ENCODE measurements at regions not wholly inside any gene's neighbourhood (a gene's known extent, or its start where the extent isn't known, plus 50 kb on each side); places are given as distances from the start of the nearest gene placed in this dataset.

DNA sequence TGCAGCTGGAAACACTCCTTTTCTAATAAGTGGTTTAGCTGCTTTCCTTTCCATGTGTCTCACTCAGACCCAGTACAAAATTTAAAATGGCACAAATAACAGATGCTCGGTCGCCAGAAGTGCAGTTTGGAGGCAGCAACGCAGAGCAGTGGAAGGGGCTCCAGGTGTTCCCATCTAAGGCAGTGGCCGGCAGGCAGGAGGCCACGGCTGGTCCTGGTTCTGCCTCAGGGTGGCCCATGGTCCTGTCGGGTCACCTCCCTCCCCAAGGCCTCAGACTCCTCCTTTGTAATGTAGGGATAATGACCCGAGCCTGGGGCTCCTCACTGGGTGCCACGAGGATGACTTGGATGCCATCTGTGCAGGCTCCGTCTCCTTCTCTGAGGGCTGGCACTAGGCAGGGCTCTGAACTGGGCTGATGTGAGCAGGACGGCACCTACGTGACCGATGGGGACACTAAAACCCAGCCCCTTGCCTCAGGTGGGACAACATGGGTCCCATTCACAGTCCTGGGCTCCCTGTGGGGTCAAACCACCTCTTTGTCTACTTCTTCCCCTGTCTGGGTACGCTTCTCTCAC is 80.9 kb upstream of the SLC66A3 start:
- TF ChIP-seq CTCF (conservative IDR thresholded peaks at IDR 0.05; ENCODE audit: low read depth, low read length) (no peak), FOS (IDR thresholded peaks at IDR 0.05; ENCODE audit: low read depth, low read length) (no peak), RFX5 (IDR thresholded peaks at IDR 0.05; ENCODE audit: low read depth, low read length) (no peak), USF2 (IDR thresholded peaks at IDR 0.05; ENCODE audit: low read depth, low read length) (no peak), SMC3 (IDR thresholded peaks at IDR 0.05; ENCODE audit: low read depth, low read length) (no peak), POLR2A (IDR thresholded peaks at IDR 0.05; ENCODE audit: low read depth, low read length) (no peak), CHD1 (IDR thresholded peaks at IDR 0.05; ENCODE audit: low read depth, low read length) (no peak), MAZ (IDR thresholded peaks at IDR 0.05; ENCODE audit: borderline replicate concordance, low read depth, low read length) (no peak)
